ENCODE measurements at regions not wholly inside any gene's neighbourhood (a gene's known extent, or its start where the extent isn't known, plus 50 kb on each side); places are given as distances from the start of the nearest gene placed in this dataset.

DNA sequence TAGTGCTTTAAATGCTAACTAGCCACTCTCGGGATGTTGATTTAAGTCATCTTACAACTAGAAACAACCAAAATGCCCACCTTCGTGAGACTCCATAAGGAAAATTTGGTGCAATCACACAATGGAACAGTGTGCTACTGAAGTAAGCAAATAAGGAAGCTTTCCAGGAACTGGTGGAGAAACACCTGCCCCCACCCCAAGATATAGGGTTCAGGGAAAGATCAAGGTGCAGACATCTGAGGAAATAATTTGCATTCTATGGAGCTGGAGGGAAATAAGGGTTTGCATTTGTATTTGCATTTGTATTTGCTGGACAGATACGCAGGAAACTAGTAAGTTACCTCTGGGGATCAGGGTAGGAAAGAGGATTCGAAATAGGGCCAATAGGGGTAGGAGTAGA, 90.9 kb downstream of the ACAA2 start:
- Histone ChIP-seq H3K27me3 (ENCODE audit: insufficient read depth, low read length) (no peaks in the 10 kb centered on the region), H3K4me1 (ENCODE audit: insufficient read depth, low read length) (peaks cover 6% of the 10 kb centered on the region; the same call in 1 of the 2 replicates), H4K91ac (ENCODE audit: insufficient read length, low read depth, low read length) (no peak overlapping the region), H3K79me1 (ENCODE audit: insufficient read depth, low read depth, low read length, poor library complexity, severe bottlenecking) (no peaks in the 10 kb centered on the region), H2BK5ac (ENCODE audit: insufficient read length, low read length) (no peak overlapping the region), H2BK20ac (ENCODE audit: low read depth, low read length, poor library complexity, severe bottlenecking) (no peak overlapping the region), H2AK5ac (ENCODE audit: insufficient read length, low read length) (no peak overlapping the region), H2BK12ac (ENCODE audit: insufficient read length, low read depth, low read length) (no peak overlapping the region), H3K9me3 (ENCODE audit: control insufficient read depth, low read depth, low read length) (no peaks in the 10 kb centered on the region), H2BK120ac (ENCODE audit: low read depth, low read length, poor library complexity, severe bottlenecking) (no peak overlapping the region), H4K20me1 (ENCODE audit: control insufficient read depth, insufficient read depth, insufficient read length) (no peaks in the 10 kb centered on the region), H4K8ac (replicated peaks; ENCODE audit: insufficient read length, low read depth, low read length) (no peak overlapping the region), H2BK15ac (ENCODE audit: low read depth, low read length) (no peak overlapping the region), H3K4me2 (ENCODE audit: insufficient read depth, insufficient read length, low read length) (no peak overlapping the region), H3K4ac (ENCODE audit: low read depth, low read length) (no peak overlapping the region), H4K5ac (ENCODE audit: insufficient read length, low read depth, low read length) (no peak overlapping the region), H3T11ph (ENCODE audit: low read length) (no peak overlapping the region), H3K23ac (ENCODE audit: insufficient read length, low read depth, low read length) (no peak overlapping the region), H3K23me2 (ENCODE audit: insufficient read length, low read depth, low read length, poor library complexity, severe bottlenecking) (no peaks in the 10 kb centered on the region), H3K56ac (ENCODE audit: insufficient read length, low read depth, low read length) (no peak overlapping the region), H3K14ac (ENCODE audit: insufficient read depth, low read length) (no peak overlapping the region), H3K9ac (ENCODE audit: extremely low read depth, insufficient read length, low read length) (no peak overlapping the region), H3K18ac (ENCODE audit: insufficient read length, low read depth, low read length) (no peak overlapping the region), H3K79me2 (ENCODE audit: insufficient read depth, low read length) (no peaks in the 10 kb centered on the region), H3K27ac (ENCODE audit: insufficient read length, low read depth, low read length) (no peak overlapping the region), H2AFZ (ENCODE audit: low read length) (no peak overlapping the region)
- Mint-ChIP-seq H3K4me3 (no peak overlapping the region), H3K27me3 (ENCODE audit: low read depth) (no peaks in the 10 kb centered on the region), H3K9me3 (no peaks in the 10 kb centered on the region), H3K36me3 (ENCODE audit: insufficient read depth in 1 of 3, low read depth in 3 of 3) (no peaks in the 10 kb centered on the region), H3K27ac (no peak overlapping the region), H3K4me1 (peaks cover 20 to 21% of the 10 kb centered on the region in 2 experiments)
- DNase-seq, result no peak
- no peak for TF ChIP-seq CTCF (conservative IDR thresholded peaks at IDR 0.05)
- no CpG with 5 or more reads among the region's 4 CpGs for WGBS (ENCODE audit: extremely low coverage, insufficient read length, low lambda C conversion rate)
